HL-60 (cell line): ENCODE measurements at regions not wholly inside any gene's neighbourhood (a gene's known extent, or its start where the extent isn't known, plus 50 kb on each side); places are given as distances from the start of the nearest gene placed in this dataset.
"Not testable (repeated sequence)": the region's sequence is repeated elsewhere in the genome, so short reads cannot be mapped to it uniquely, and the experiment has no call there.

Experiments used
- DNase-seq, 2 experiments: peaks; one replicate each; pipeline ENCODE4 v3.0.0-alpha.2; 2010 to 2020; ENCODE audit warnings: low read depth in 1 of 2, low spot score in 1 of 2
- H3K27ac ChIP-seq: fragments of 250-450 bp; sonication (Bioruptor Pico); replicated peaks from 2 replicates; pipeline ENCODE4 v1.5.1; 2020; ENCODE audit warnings: mild to moderate bottlenecking, moderate library complexity
- H3K27me3 ChIP-seq: fragments of 250-450 bp; sonication (Bioruptor Pico); 2 replicates; pipeline ENCODE4 v1.5.1; 2021; ENCODE audit warnings: mild to moderate bottlenecking, moderate library complexity; ENCODE audit not compliant: insufficient read depth, poor library complexity, severe bottlenecking
- H3K4me3 ChIP-seq: replicated peaks from 2 replicates; pipeline ENCODE4 v1.5.1; 2011; ENCODE audit warnings: mild to moderate bottlenecking, control low read depth, low read length; ENCODE audit not compliant: insufficient read depth
- CTCF ChIP-seq: IDR thresholded peaks from one replicate; pipeline ENCODE4 v1.5.1; 2011; ENCODE audit warnings: low read length, control low read depth, inconsistent platforms; ENCODE audit not compliant: insufficient read depth
- GABPA ChIP-seq: IDR thresholded peaks from 2 replicates; pipeline ENCODE4 v1.6.1; 2012; ENCODE audit warnings: low read depth
- POLR2AphosphoS5 ChIP-seq: IDR thresholded peaks from 2 replicates; pipeline ENCODE4 v1.6.1; 2012; ENCODE audit warnings: low read depth
- REST ChIP-seq: IDR thresholded peaks from 2 replicates; pipeline ENCODE4 v1.6.1; 2012; ENCODE audit warnings: low read depth; ENCODE audit not compliant: insufficient replicate concordance
- SPI1 ChIP-seq: IDR thresholded peaks from 2 replicates; pipeline ENCODE4 v1.6.1; 2012; ENCODE audit warnings: low read depth, mild to moderate bottlenecking, borderline replicate concordance

- TF ChIP-seq REST, result no peak
- TF ChIP-seq POLR2AphosphoS5, result no peak
- no peak for TF ChIP-seq GABPA
- TF ChIP-seq CTCF, result no peak
- no peak for TF ChIP-seq SPI1
- Histone ChIP-seq H3K27ac (no peak overlapping the region), H3K27me3 (no peaks in the 10 kb centered on the region), H3K4me3 (no peak overlapping the region)
- DNase-seq, result no peak
Measured at GRCh38 chr16:6751191-6751590, 581.5 kb upstream of the RBFOX1 start.

GRCh38 chr16:6749698-6750097 is 582.9 kb upstream of the RBFOX1 start:
- Histone ChIP-seq H3K4me3 (no peak overlapping the region), H3K27ac (no peak overlapping the region), H3K27me3 (no peaks in the 10 kb centered on the region)
- TF ChIP-seq CTCF (no peak), REST (no peak), SPI1 (no peak), POLR2AphosphoS5 (no peak), GABPA (no peak)
- no peak for DNase-seq

GRCh38 chr16:6736302-6736701 is 596.3 kb upstream of the RBFOX1 start:
- not testable (repeated sequence) for DNase-seq, H3K4me3 ChIP-seq, H3K27me3 ChIP-seq, H3K27ac ChIP-seq

GRCh38 chr16:6735631-6736030 is 597.0 kb upstream of the RBFOX1 start:
- TF ChIP-seq REST (no peak), SPI1 (no peak), POLR2AphosphoS5 (no peak), CTCF (no peak), GABPA (no peak)
- H3K27ac ChIP-seq, result no peak overlapping the region
- no peak for DNase-seq
- no peaks in the 10 kb centered on the region for H3K27me3 ChIP-seq
- H3K4me3 ChIP-seq, result no peak overlapping the region
